Nephron progenitor cell (in vitro differentiated cells): ENCODE measurements at regions not wholly inside any gene's neighbourhood (a gene's known extent, or its start where the extent isn't known, plus 50 kb on each side); places are given as distances from the start of the nearest gene placed in this dataset.

Source experiments
- DNase-seq: peaks from one replicate; pipeline ENCODE4 v3.0.0; 2021
- H3K27ac Mint-ChIP-seq: 2 replicates; pipeline ENCODE4 v1.8.0; 2021; ENCODE audit warnings: mild to moderate bottlenecking, moderate library complexity, mixed read lengths
- H3K27me3 Mint-ChIP-seq: 2 replicates; pipeline ENCODE4 v1.8.0; 2021; ENCODE audit warnings: mild to moderate bottlenecking, low read depth, mixed read lengths; ENCODE audit not compliant: poor library complexity
- H3K36me3 Mint-ChIP-seq: 2 replicates; pipeline ENCODE4 v1.8.0; 2021; ENCODE audit warnings: low read depth, mixed read lengths
- H3K4me1 Mint-ChIP-seq: 2 replicates; pipeline ENCODE4 v1.8.0; 2021; ENCODE audit warnings: mixed read lengths
- H3K4me3 Mint-ChIP-seq: 2 replicates; pipeline ENCODE4 v1.8.0; 2021; ENCODE audit warnings: mild to moderate bottlenecking, moderate library complexity, mixed read lengths
- H3K9me3 Mint-ChIP-seq: 2 replicates; pipeline ENCODE4 v1.8.0; 2021; ENCODE audit warnings: mild to moderate bottlenecking, moderate library complexity, mixed read lengths
- CTCF ChIP-seq: fragments of 200-600 bp; sonication (generic); IDR thresholded peaks from 2 replicates; pipeline ENCODE4 v1.5.0; 2021; ENCODE audit warnings: antibody characterized with exemption

- Mint-ChIP-seq H3K4me1 (peaks cover 57% of the 10 kb centered on the region), H3K36me3 (peaks cover 16% of the 10 kb centered on the region), H3K4me3 (peak overlapping the region; percentile 55), H3K9me3 (peaks cover 10% of the 10 kb centered on the region), H3K27ac (peak overlapping the region; percentile 95), H3K27me3 (no peaks in the 10 kb centered on the region)
- no peak for TF ChIP-seq CTCF
- DNase-seq: no peak
Observed at GRCh38 chr21:31395791-31396190, 51.7 kb upstream of the TIAM1 start.

GRCh38 chr21:31395268-31395667 is 51.2 kb upstream of the TIAM1 start:
- peaks cover 10% of the 10 kb centered on the region for H3K9me3 Mint-ChIP-seq
- peak overlapping the region; percentile 26 for H3K4me3 Mint-ChIP-seq
- peak; percentile 31 for DNase-seq
- H3K27me3 Mint-ChIP-seq: no peaks in the 10 kb centered on the region
- TF ChIP-seq CTCF: no peak
- peaks cover 21% of the 10 kb centered on the region for H3K36me3 Mint-ChIP-seq
- peaks cover 57% of the 10 kb centered on the region for H3K4me1 Mint-ChIP-seq
- peak overlapping the region; percentile 57 for H3K27ac Mint-ChIP-seq

- DNase-seq: no peak
- peaks cover 22% of the 10 kb centered on the region for H3K36me3 Mint-ChIP-seq
Observed at GRCh38 chr21:31394309-31394708, 50.2 kb upstream of the TIAM1 start.

More at GRCh38 chr21:31394309-31394708, 50.2 kb upstream of the TIAM1 start:
- H3K4me1 Mint-ChIP-seq: peaks cover 47% of the 10 kb centered on the region
- peak overlapping the region; percentile 11 for H3K27ac Mint-ChIP-seq
- no peak overlapping the region for H3K4me3 Mint-ChIP-seq
- TF ChIP-seq CTCF: no peak
- no peaks in the 10 kb centered on the region for H3K27me3 Mint-ChIP-seq
- H3K9me3 Mint-ChIP-seq: peaks cover 10% of the 10 kb centered on the region
